GM19455 (cell line): ENCODE measurements at regions not wholly inside any gene's neighbourhood (a gene's known extent, or its start where the extent isn't known, plus 50 kb on each side); places are given as distances from the start of the nearest gene placed in this dataset.
"Not testable (repeated sequence)": the region's sequence is repeated elsewhere in the genome, so short reads cannot be mapped to it uniquely, and the experiment has no call there.

Experiments
- ATAC-seq: cut with Tn5 transposase; IDR thresholded peaks from one replicate; pipeline ENCODE4 v1.9.1; 2021; ENCODE audit not compliant: unreplicated experiment

DNA sequence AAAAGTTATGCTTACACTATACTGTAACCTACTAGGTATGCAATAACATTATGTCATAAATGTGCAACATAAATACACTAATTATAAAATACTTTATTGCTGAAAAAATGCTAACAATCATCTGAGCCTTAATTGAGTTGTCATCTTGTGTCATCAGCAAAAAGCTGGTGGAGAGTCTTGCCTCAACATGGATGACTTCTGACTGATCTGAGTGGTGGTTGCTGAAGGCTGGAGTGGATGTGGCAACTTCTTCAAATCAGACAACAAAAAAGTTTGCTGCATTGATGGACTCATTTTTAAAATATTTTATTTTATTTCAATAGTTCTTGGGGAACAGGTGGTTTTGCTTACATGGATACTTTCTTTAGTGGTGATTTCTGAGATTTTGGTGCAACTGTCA is 93.9 kb upstream of the AMN1 start:
- no peak for ATAC-seq

DNA sequence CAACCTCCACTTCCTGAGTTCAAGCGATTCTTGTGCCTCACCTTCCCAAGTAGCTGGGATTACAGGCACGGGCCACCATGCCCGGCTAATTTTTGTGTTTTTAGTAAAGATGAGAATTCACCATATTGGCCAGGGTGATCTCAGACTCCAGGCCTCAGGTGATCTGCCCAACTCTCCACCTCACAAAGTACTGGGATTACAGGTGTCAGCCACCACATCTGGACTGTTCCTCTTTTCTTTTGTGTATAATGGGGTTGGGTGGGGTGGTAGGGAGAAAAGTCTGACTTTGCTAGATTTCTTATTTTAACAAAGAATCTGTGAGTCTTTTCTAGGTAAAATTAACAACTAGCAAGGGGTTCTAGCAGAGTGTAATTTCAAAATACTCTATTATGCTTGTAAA is 92.7 kb upstream of the AMN1 start:
- no peak for ATAC-seq

DNA sequence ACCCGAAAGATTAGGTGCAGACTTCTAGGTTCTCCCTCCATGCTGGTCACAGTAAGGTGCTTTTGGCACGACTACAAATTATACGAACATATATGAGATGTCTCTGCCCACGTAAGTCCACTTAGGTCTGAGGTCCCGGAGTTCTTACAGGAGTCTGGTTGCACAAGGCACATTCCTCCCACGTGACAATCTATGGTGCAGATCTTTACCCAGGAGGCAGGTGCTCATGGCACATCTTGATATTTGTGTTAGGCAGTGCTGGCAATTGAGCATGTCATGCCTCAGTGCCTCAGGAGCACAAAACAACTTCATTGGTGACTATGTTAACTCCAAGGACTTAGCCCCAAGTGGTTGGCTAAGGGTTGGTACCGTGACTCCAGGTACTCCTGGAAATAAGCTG is 92.0 kb upstream of the AMN1 start:
- ATAC-seq, result no peak

GRCh38 chr12:31819427-31819826 is 90.6 kb upstream of the AMN1 start:
- ATAC-seq, result no peak

- ATAC-seq, result no peak
Measured at GRCh38 chr12:31818623-31819268, 89.9 kb upstream of the AMN1 start.

GRCh38 chr12:31817120-31817519 is 88.3 kb upstream of the AMN1 start:
- ATAC-seq, result no peak

GRCh38 chr12:31815096-31815495 is 86.3 kb upstream of the AMN1 start:
- no peak for ATAC-seq

DNA sequence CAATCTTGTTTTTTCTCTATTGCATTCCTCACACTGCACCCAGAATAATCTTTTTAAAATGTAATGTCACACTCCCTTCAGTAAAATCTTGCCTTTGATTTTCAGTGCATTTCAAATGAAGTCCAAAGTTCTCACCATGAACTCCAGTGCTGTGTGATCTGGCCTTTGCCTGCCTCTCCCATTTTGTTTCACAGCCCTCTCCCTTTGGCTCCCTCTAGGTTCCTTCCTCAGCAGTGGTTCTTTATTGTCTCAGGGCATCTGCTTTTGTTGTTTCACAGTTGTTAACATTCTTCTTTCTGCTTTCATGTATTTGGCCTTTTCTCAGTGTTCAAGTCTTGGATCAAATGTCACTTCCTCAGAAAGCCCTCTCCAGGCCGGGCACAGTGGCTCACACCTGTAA is 84.5 kb upstream of the AMN1 start:
- no peak for ATAC-seq

DNA sequence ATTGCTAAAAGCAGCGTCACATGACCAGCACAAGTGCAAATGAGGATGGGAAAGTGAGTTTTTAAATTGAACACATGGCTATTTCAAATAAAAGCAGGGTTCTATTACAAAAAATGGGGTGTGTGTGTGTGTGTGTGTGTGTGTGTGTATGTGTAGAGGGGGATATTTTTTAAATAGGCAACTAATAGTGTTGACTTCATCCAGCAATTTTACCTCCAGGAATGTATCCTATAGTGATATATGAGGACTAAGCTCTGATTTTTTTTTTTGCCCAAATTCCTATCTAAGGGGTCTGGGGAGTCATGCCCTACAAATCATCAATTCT is 78.9 kb upstream of the AMN1 start:
- no peak for ATAC-seq

- ATAC-seq, result not testable (repeated sequence)
Measured at GRCh38 chr12:31807081-31807772, 78.4 kb upstream of the AMN1 start.

DNA sequence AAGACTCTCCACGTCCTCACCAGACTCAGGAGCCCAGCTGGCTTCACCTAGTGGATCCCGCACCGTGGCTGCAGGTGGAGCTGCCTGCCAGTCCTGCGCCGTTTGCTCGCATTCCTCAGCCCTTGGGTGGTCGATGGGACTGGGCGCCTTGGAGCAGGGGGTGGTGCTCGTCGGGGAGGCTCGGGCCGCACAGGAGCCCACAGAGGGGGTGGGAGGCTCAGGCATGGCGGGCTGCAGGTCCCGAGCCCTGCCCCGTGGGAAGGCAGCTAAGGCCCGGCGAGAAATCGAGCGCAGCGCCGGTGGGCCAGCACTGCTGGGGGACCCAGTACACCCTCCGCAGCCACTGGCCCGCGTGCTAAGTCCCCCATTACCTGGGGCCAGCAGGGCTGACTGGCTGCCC is 76.9 kb upstream of the AMN1 start:
- not testable (repeated sequence) for ATAC-seq

DNA sequence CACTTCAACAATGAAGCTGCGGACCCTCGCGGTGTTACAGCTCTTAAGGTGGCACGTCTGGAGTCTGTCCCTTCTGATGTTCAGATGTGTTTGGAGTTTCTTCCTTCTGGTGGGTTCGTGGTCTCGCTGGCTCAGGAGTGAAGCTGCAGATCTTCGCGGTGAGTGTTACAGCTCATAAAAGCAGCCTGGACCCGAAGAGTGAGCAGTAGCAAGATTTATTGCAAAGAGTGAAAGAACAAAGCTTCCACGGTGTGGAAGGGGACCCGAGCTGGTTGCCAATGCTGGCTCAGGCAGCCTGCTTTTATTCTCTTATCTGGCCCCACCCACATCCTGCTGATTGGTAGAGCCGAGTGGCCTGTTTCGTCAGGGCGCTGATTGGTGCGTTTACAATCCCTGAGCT is 75.9 kb upstream of the AMN1 start:
- ATAC-seq, result not testable (repeated sequence)

GRCh38 chr12:31804185-31804504 is 75.3 kb upstream of the AMN1 start:
- ATAC-seq, result peak; percentile 47

DNA sequence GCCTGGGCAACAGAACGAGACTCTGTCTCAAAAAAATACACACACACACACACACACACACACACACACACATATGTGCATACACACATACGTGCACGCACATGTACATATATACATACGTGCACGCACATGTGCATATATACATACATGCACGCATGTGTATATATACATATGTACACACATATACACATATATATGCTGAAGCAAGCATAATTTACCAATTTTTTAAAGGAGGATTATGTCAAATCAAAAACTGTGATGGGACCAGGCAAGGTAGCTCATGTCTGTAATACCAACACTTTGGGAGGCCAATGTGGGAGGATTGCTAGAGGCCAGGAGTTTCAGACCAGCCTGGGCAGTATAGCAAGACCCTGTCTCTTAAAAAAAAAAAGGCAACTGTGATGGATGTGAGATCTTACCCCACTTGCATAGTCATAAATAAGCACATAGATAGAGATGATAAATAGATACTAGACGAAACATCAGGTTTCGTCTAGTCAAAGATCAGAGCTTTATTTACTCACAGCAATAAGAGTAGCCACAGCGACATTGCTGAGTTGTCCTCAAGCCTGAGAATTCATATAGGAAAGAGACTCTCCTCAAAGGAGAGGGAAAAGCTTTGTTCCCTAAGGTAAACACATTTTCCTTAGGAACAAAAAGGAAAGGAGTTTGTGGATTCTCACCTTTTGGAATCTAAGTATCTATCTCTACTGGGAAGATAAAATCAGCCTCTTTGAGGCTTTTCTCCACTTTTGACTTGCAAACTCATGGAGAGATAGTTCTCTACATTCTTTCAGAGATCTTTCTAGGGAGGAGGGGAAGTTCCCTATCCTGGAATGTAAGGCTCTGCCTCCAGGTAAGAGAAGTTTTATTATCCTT is 74.7 kb upstream of the AMN1 start:
- no peak for ATAC-seq

- no peak for ATAC-seq
Measured at GRCh38 chr12:31801872-31802271, 73.1 kb upstream of the AMN1 start.

DNA sequence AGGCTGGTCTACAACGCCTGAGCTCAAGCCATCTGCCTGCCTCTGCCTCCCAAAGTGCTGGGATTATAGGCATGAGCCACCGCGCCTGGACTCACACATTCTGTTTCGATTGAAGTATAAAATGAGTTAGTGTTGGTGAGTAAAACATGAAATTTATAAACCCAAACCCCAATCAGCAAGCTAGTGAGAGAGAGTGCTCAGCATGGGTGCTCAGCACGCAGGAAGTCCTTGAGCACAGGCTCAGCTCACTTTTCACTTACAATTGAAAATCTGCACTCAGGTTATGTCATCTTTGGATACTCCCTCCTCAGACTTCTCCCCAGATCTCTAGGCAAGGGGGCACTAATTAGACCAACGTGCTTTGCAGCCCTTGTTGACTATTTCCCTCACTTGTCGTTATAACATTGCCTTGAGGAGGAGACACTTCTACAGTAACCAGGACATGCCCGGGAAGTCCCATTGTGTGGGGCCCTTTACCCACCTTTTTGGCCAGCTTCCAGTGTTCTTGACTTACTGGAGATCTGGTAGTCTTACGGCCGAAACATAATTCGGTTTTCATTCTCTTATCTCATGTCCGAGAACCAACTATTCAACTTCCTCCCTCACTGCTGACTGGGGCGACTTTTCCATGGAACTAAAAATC is 68.5 kb upstream of the AMN1 start:
- no peak for ATAC-seq

DNA sequence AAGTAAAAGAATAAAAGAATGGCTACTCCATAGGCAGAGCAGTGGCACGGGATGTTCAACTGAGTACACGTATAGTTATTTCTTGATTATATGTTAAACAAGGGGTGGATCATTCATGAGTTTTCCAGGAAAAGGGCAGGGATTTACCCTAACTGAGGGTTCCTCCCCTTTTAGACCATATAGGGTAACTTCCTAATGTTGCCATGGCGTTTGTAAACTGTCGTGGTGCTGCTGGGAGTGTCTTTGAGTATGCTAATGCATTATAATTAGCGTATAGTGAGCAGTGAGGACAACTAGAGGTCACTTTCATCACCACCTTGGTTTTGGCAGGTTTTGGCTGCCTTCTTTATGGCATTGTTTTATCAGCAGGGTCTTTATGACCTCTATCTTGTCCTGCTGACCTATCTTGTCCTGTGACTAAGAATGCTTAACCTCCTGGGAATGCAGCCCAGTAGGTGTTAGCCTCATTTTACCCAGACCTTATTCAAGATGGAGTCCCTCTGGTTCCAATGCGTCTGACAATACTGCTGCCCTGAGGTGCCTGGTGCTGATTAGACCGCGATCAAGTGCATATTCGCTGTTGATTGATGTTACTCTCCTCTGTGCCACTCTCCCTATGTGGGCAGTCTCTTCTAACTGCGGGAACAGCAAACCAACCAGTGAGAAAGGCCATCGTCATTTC is 67.6 kb upstream of the AMN1 start:
- ATAC-seq, result no peak

DNA sequence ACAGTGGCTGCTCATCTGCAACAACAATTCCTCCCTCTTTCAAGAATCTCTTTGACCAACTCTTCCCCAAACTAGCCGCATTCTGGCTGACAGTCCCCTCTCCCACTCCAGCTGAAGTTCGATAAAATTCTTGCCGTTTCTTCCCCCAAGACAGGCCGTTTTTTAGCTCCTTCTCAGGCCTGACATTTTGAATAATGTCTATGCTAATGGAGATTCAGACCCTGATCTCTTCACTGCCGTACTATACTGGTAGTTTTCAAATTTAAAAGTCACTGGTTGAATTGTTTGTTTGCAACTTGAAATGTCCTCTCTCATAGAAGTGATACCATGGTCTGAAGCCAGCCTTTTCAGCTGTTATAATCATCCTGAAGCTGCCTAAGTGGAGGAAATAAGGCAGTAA is 65.9 kb upstream of the AMN1 start:
- no peak for ATAC-seq

GRCh38 chr12:31791265-31791664 is 62.4 kb upstream of the AMN1 start:
- ATAC-seq, result not testable (repeated sequence)

DNA sequence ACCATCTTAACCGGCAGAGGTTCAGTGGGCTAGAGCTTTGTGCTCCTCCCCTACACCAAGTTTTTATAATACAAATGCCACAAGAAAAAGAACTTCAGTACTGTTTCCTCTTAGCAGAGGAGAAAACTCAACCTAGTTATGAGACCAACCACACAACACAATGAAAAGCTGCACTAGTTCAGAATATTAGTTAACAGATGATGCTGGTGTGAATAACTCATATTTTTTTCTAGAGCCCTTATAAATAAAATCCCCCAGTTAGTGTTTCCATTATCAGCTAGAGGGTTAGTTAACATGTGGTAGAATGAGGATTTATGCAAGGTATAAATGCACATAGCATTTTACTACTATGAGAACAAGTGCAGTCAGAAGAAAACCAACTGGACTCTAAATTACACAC is 61.9 kb upstream of the AMN1 start:
- no peak for ATAC-seq

DNA sequence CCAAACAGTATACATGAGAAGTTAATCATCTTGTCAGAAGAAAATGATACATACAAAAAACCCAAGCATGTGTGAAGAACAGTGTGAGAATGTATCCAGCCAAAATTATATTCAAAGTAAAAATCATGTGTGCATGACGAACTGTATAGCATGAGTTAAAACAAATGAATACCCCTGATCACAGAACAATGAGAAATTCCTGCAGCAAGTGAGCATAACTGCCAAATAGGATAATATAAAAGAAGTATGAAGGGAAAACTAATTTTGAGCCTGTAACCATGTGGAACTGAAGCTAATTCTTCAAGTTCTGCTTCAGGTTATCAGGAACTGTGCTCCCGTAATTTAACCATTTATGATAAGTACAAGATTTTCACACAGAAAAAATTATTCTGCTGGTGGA is 56.5 kb upstream of the AMN1 start:
- no peak for ATAC-seq
